ENCODE measurements at regions not wholly inside any gene's neighbourhood (a gene's known extent, or its start where the extent isn't known, plus 50 kb on each side); places are given as distances from the start of the nearest gene placed in this dataset.

DNA sequence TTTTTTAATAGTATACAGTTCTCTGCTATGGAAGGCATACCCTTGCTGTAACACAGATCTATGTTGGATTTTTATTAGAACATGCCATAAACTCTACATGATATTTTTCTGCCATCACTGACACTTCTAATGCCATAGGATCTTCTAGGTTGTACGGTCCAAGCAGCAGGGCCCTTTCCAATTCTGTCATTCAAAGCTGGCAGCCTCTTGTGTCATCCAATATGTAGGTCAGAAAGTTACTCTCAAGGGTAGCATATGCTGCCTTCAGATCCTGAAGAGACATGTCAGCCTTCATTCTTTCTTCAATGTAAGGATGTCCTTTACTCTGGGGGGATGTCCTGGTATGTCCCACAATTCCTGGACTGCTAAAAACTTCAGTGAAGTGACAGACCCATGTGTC lies 629.2 kb upstream of the USP24 start:
- no peak for DNase-seq (ENCODE audit: low read depth)
- in situ Hi-C loops (cut with HindIII; ENCODE audit: low pct_unique_long_range_greater_than_20kb, low sequenced_read_pairs) = no loop called here

- no peak for DNase-seq (ENCODE audit: low read depth)
- in situ Hi-C loops (cut with HindIII; ENCODE audit: low pct_unique_long_range_greater_than_20kb, low sequenced_read_pairs) = no loop called here
Measured at GRCh38 chr1:55839626-55840025, 624.5 kb upstream of the USP24 start.

GRCh38 chr1:55839221-55839620 lies 624.1 kb upstream of the USP24 start:
- in situ Hi-C loops (cut with HindIII; ENCODE audit: low pct_unique_long_range_greater_than_20kb, low sequenced_read_pairs) = no loop called here
- no peak for DNase-seq (ENCODE audit: low read depth)

DNA sequence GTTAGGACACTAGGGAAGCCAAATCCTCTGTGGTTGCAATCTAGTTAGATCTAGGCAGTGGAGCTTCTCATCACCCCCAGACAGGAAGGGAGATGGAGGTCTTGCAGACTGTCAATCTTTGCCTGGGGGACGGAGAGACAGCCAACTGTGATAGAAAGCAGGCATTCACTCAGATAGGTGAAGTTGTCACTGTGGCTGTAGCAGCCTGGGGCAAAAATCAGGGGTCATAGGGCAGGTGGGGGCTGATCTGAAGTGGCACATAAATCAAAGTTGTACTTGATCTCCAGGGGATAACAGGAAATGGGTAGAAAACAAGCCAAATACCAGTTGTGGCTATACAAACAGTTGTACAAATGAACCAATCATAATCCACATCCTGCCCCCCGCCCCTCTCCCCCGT lies 620.9 kb upstream of the USP24 start:
- in situ Hi-C loops (cut with HindIII; ENCODE audit: low pct_unique_long_range_greater_than_20kb, low sequenced_read_pairs) = no loop called here
- DNase-seq (ENCODE audit: low read depth) = no peak

DNA sequence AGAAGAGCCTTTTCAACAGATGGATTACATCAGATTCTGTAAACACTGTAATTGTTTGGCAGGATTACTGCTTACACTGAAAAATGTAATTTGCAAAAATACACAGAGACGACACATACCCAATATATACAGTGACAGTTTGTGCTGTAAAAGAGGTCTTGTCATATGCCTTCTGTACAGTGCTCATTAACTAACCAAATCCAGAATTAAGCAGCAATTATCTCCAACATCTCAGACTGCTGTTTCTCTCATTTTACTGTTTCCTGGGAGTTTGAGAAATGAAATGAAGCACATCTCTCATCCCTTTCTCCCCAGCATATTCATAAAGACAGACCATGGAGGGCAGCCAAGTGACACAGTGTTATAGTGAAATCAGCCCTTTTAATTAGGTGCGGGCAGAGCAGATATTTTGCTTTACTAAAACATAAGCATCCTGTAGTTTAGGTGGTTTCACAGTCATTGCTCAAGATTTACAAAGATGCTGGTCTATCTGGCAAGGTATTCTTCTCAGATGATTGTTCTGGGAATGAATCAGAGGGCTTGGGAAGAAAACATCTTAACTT lies 618.4 kb upstream of the USP24 start:
- DNase-seq (ENCODE audit: low read depth) = no peak
- in situ Hi-C loops (cut with HindIII; ENCODE audit: low pct_unique_long_range_greater_than_20kb, low sequenced_read_pairs) = no loop called here

DNA sequence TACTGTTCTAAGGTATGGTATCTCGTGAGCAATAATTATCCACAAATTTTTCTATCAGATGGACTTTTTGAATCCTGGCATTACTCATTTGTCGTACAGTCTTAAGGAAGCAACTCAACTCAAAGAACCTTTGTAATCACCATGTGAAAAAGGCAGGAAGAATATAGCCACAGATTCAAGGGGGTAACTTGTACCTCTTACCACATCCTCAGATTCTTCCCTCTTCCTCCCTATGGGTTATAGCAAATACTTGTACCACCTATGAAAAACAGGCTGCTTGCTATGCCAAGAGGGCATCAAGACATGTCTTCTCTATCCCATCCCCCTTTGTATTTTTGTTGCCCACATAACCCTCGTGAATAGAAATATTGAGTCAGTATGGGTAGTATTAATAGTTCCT lies 616.6 kb upstream of the USP24 start:
- no peak for DNase-seq (ENCODE audit: low read depth)
- in situ Hi-C loops (cut with HindIII; ENCODE audit: low pct_unique_long_range_greater_than_20kb, low sequenced_read_pairs) = no loop called here

- DNase-seq (ENCODE audit: low read depth) = no peak
- in situ Hi-C loops (cut with HindIII; ENCODE audit: low pct_unique_long_range_greater_than_20kb, low sequenced_read_pairs) = no loop called here
Measured at GRCh38 chr1:55828044-55828443, 612.9 kb upstream of the USP24 start.

DNA sequence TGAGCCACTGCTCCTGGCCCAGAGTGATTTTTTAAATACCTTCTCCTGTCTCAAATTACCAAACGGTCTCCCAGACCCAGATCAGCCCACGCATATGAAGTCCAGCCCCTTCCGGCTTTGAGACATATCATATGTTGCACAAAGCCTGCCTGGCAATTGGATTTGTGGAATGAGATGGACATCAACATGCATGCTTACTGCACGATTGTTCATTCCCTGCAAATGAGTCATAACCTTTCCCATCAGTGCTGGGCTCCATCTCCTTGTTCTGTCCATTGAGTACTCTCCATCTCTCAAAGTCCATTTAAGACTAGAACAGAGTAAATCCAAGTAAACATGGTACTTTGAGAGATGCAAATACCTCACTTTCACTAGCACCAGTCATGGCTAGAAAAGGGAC lies 612.2 kb upstream of the USP24 start:
- DNase-seq (ENCODE audit: low read depth) = peak; percentile 13
- in situ Hi-C loops (cut with HindIII; ENCODE audit: low pct_unique_long_range_greater_than_20kb, low sequenced_read_pairs) = no loop called here

- in situ Hi-C loops (cut with HindIII; ENCODE audit: low pct_unique_long_range_greater_than_20kb, low sequenced_read_pairs) = no loop called here
- DNase-seq (ENCODE audit: low read depth) = no peak
Measured at GRCh38 chr1:55826381-55827080, 611.4 kb upstream of the USP24 start.

DNA sequence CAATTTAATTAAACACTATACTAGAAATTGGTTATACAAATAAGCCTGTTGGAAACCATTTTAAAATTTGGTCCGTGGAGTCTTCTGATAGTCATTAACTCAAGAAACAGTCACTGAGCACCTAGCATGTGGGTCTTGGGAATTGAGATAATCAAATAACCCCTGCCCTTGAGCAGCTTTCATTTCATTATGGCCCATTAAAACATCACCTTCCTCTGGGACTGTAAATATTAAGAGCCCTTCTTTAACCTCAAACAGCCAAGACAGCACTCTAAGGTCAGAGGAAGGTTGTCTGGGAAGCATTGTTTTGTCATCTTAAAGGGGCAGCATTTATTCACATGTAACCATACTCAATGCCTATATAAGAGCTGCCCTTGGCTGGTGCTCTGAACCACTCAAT lies 610.3 kb upstream of the USP24 start:
- no peak for DNase-seq (ENCODE audit: low read depth)
- in situ Hi-C loops (cut with HindIII; ENCODE audit: low pct_unique_long_range_greater_than_20kb, low sequenced_read_pairs) = no loop called here

DNA sequence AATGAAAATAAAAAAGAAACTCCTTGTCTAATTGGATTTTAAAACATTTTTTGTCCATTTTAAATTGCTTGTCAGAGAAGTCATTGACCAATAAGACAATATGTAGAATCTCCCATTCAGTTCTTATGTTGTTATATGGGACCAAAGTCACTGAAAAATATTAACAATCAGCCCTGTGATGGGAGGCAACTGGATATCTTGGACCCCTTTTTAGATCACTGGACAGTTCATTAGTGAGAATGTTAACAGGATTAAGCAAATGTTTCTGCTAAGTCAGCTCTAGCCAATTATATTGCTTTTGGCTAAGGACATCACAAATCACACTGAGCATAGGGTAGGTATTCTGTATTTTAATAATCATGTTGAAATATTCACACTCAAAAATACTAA lies 609.1 kb upstream of the USP24 start:
- DNase-seq (ENCODE audit: low read depth) = no peak
- in situ Hi-C loops (cut with HindIII; ENCODE audit: low pct_unique_long_range_greater_than_20kb, low sequenced_read_pairs) = no loop called here

- in situ Hi-C loops (cut with HindIII; ENCODE audit: low pct_unique_long_range_greater_than_20kb, low sequenced_read_pairs) = no loop called here
- no peak for DNase-seq (ENCODE audit: low read depth)
Measured at GRCh38 chr1:55823541-55824250, 608.5 kb upstream of the USP24 start.

GRCh38 chr1:55822891-55823290 lies 607.7 kb upstream of the USP24 start:
- no peak for DNase-seq (ENCODE audit: low read depth)
- in situ Hi-C loops (cut with HindIII; ENCODE audit: low pct_unique_long_range_greater_than_20kb, low sequenced_read_pairs) = no loop called here

GRCh38 chr1:55821234-55821633 lies 606.1 kb upstream of the USP24 start:
- in situ Hi-C loops (cut with HindIII; ENCODE audit: low pct_unique_long_range_greater_than_20kb, low sequenced_read_pairs) = no loop called here
- no peak for DNase-seq (ENCODE audit: low read depth)

GRCh38 chr1:55820501-55820900 lies 605.3 kb upstream of the USP24 start:
- no peak for DNase-seq (ENCODE audit: low read depth)
- in situ Hi-C loops (cut with HindIII; ENCODE audit: low pct_unique_long_range_greater_than_20kb, low sequenced_read_pairs) = no loop called here

- in situ Hi-C loops (cut with HindIII; ENCODE audit: low pct_unique_long_range_greater_than_20kb, low sequenced_read_pairs) = no loop called here
- no peak for DNase-seq (ENCODE audit: low read depth)
Measured at GRCh38 chr1:55819011-55819410, 603.8 kb upstream of the USP24 start.

- in situ Hi-C loops (cut with HindIII; ENCODE audit: low pct_unique_long_range_greater_than_20kb, low sequenced_read_pairs) = no loop called here
- DNase-seq (ENCODE audit: low read depth) = no peak
Measured at GRCh38 chr1:55816456-55817426, 601.6 kb upstream of the USP24 start.

GRCh38 chr1:55815745-55816455 lies 600.7 kb upstream of the USP24 start:
- no peak for DNase-seq (ENCODE audit: low read depth)
- in situ Hi-C loops (cut with HindIII; ENCODE audit: low pct_unique_long_range_greater_than_20kb, low sequenced_read_pairs) = no loop called here
